MG63 (cell line): ENCODE measurements at regions not wholly inside any gene's neighbourhood (a gene's known extent, or its start where the extent isn't known, plus 50 kb on each side); places are given as distances from the start of the nearest gene placed in this dataset.

Experiments
- DNase-seq: peaks from one replicate; pipeline ENCODE4 v3.0.0-alpha.2; 2020
- H3K27me3 ChIP-seq: fragments of 250-450 bp; sonication (Bioruptor Pico); 2 replicates; pipeline ENCODE4 v1.5.1; 2020; ENCODE audit warnings: mild to moderate bottlenecking, moderate library complexity
- H3K36me3 ChIP-seq: fragments of 250-450 bp; sonication (Bioruptor Pico); 2 replicates; pipeline ENCODE4 v1.5.1; 2020; ENCODE audit warnings: mild to moderate bottlenecking, moderate library complexity
- H3K4me3 ChIP-seq: fragments of 250-450 bp; sonication (Bioruptor Pico); 2 replicates; pipeline ENCODE4 v1.5.1; 2020; ENCODE audit warnings: mild to moderate bottlenecking, moderate library complexity
- H3K9me3 ChIP-seq: fragments of 250-450 bp; sonication (Bioruptor Pico); 2 replicates; pipeline ENCODE4 v1.5.1; 2020; ENCODE audit warnings: mild to moderate bottlenecking, moderate library complexity

- Histone ChIP-seq H3K36me3 (no peaks in the 10 kb centered on the region), H3K9me3 (no peaks in the 10 kb centered on the region), H3K4me3 (no peak overlapping the region), H3K27me3 (no peaks in the 10 kb centered on the region)
- no peak for DNase-seq
Measured at GRCh38 chr12:40635141-40635731, 57.0 kb upstream of the CNTN1 start.
